Erythroblast (primary cell): ENCODE measurements at regions not wholly inside any gene's neighbourhood (a gene's known extent, or its start where the extent isn't known, plus 50 kb on each side); places are given as distances from the start of the nearest gene placed in this dataset.

Source experiments
- GATA1 ChIP-seq: IDR thresholded peaks from 2 replicates; pipeline ENCODE4 v1.6.1; 2011; ENCODE audit warnings: low read depth, mild to moderate bottlenecking, control low read depth, low read length, moderate library complexity
- POLR2A ChIP-seq: IDR thresholded peaks from 2 replicates; pipeline ENCODE4 v1.6.1; 2011; ENCODE audit warnings: mild to moderate bottlenecking, low read length

GRCh38 chr3:84744130-84744529 lies 214.7 kb upstream of the CADM2 start:
- TF ChIP-seq POLR2A (no peak), GATA1 (no peak)
